ENCODE measurements at regions not wholly inside any gene's neighbourhood (a gene's known extent, or its start where the extent isn't known, plus 50 kb on each side); places are given as distances from the start of the nearest gene placed in this dataset.

- peaks cover 0 to 7% (median 4%) of the 10 kb centered on the region in 8 donors for H3K9me3 ChIP-seq
- WGBS, 5 donors: 61 to 76% (median 66%) methylated on average over 7 of the region's 7 CpGs
- TF ChIP-seq CTCF (IDR thresholded peaks at IDR 0.05 in 8 of 11, conservative IDR thresholded peaks at IDR 0.05 in 3 of 11): no peak
- no peak for TF ChIP-seq POLR2AphosphoS5 (IDR thresholded peaks at IDR 0.05)
- TF ChIP-seq POLR2A (IDR thresholded peaks at IDR 0.05): no peak
- DNase-seq: peak; percentile 50
- H3K4me3 ChIP-seq: no peak overlapping the region
- no peak overlapping the region for H3K27ac ChIP-seq
- no peaks in the 10 kb centered on the region for H3K36me3 ChIP-seq
- H3K27me3 ChIP-seq (replicated peaks in 1 of 7): peaks cover 0 to 22% (median 0%) of the 10 kb centered on the region in 7 donors
- no peaks in the 10 kb centered on the region for H3K4me1 ChIP-seq
- intact Hi-C loops (cut with DNase I; ENCODE audit: low total_unique reads): no loop called here
Observed at GRCh38 chr22:48223488-48224190, 1461.2 kb downstream of the TBC1D22A start.

DNA sequence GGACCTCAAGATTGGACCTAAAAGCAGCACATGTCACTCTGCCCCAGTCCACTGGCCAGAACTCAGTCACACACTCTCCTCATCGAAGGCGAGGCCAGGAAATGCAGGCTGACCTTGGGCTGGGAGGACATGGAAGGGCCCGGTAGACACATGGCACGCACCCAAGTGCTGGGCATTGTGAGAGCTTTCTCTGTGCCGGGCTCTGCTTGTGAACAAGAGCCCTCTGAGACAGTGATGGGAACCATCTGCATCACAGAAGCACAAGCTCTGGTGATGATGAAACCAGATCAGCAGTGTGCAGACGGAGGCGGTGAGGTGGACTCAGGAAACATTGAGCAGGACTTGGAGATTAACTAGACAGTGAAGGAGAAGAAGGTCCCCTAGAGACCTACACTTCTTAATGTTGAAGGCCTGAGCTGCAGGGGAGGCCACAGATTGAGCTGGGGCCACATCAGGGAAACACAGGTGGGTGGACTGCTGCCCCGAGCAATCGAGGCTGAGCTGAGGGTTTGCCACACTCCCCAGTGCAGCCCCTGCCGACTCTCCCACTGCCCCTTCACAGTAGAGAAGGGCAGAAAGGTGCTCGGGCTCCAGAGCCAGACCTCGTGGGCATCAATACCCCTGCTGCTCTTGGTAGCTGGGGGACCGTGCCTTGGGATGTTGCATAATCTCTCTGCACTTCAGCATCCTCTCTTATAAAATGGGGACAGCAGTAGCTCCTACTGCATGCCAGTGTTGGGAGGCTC, 1460.5 kb downstream of the TBC1D22A start:
- 69 to 92% (median 78%) methylated on average over 13 of the region's 13 CpGs for WGBS, 5 donors
- Histone ChIP-seq H3K9me3 (peaks cover 0 to 7% (median 4%) of the 10 kb centered on the region in 8 donors), H3K27ac (no peak overlapping the region), H3K4me1 (no peaks in the 10 kb centered on the region), H3K4me3 (no peak overlapping the region), H3K36me3 (no peaks in the 10 kb centered on the region), H3K27me3 (replicated peaks in 1 of 7) (peaks cover 0 to 22% (median 0%) of the 10 kb centered on the region in 7 donors)
- TF ChIP-seq POLR2A (IDR thresholded peaks at IDR 0.05): no peak
- no peak for TF ChIP-seq POLR2AphosphoS5 (IDR thresholded peaks at IDR 0.05)
- no peak for TF ChIP-seq CTCF (IDR thresholded peaks at IDR 0.05 in 8 of 11, conservative IDR thresholded peaks at IDR 0.05 in 3 of 11)
- intact Hi-C loops (cut with DNase I; ENCODE audit: low total_unique reads): no loop called here
- DNase-seq: peak; percentile 71

DNA sequence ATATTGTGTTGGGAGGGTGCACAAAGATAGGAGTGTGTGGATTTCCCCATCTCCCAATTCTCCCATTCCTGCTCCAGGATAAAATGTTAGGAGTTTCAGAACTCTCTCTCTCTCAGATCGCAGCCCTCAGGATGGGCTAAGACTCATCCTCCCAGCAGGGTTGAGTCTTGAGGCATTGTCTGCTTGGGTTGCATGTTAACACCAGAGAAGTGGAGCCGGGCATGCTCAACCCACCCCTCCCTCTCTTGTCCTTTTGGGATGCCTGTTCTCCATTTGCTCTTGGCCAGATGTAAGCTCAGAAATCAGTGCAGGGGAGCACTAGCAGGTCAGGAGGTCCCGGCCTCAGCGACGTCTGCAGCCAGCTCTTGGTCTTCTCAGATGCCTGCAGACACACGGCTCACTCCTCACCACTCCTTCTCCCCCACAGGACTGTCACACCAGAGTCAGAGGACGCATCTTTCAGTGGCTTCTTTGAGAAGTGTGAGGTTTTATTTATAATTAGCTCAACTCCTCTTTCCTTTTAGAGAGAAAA, 1456.5 kb downstream of the TBC1D22A start:
- intact Hi-C loops (cut with DNase I; ENCODE audit: low total_unique reads): no loop called here
- 52 to 74% (median 59%) methylated on average over 7 of the region's 7 CpGs for WGBS, 5 donors
- peaks cover 0 to 7% (median 4%) of the 10 kb centered on the region in 8 donors for H3K9me3 ChIP-seq
- H3K4me3 ChIP-seq: no peak overlapping the region
- DNase-seq: no peak
- no peaks in the 10 kb centered on the region for H3K4me1 ChIP-seq
- no peak for TF ChIP-seq POLR2AphosphoS5 (IDR thresholded peaks at IDR 0.05)
- TF ChIP-seq POLR2A (IDR thresholded peaks at IDR 0.05): no peak
- TF ChIP-seq CTCF (IDR thresholded peaks at IDR 0.05 in 8 of 11, conservative IDR thresholded peaks at IDR 0.05 in 3 of 11): no peak
- H3K36me3 ChIP-seq: no peaks in the 10 kb centered on the region
- no peak overlapping the region for H3K27ac ChIP-seq
- H3K27me3 ChIP-seq (replicated peaks in 1 of 7): peaks cover 0 to 18% (median 0%) of the 10 kb centered on the region in 7 donors

DNA sequence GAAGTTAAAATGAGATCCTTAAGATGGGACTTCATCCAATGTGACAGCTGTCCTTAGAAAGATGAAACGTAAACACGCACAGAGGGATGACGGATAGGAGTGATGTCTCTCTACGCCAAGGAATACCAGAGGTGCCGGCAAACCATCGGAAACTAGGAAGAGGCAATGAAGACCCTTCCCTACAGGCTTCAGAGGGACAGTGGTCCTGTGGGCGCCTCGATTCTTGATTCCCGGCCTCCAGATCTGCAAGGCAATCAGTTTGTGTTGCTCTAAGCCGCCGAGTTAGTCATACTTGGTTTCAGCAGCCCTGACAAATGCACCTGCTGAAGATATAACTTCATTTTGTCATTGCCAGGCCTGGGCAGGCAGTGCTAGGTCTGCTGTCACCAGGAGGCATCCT, 1455.1 kb downstream of the TBC1D22A start:
- TF ChIP-seq CTCF (IDR thresholded peaks at IDR 0.05 in 8 of 11, conservative IDR thresholded peaks at IDR 0.05 in 3 of 11): no peak
- no peak for TF ChIP-seq POLR2A (IDR thresholded peaks at IDR 0.05)
- no peak for TF ChIP-seq POLR2AphosphoS5 (IDR thresholded peaks at IDR 0.05)
- Histone ChIP-seq H3K4me3 (no peak overlapping the region), H3K27me3 (replicated peaks in 1 of 7) (peaks cover 0 to 9% (median 0%) of the 10 kb centered on the region in 7 donors), H3K4me1 (no peaks in the 10 kb centered on the region), H3K36me3 (no peaks in the 10 kb centered on the region), H3K9me3 (peaks cover 0 to 7% (median 4%) of the 10 kb centered on the region in 8 donors), H3K27ac (no peak overlapping the region)
- WGBS, 5 donors: 87 to 93% (median 91%) methylated on average over 11 of the region's 11 CpGs
- intact Hi-C loops (cut with DNase I; ENCODE audit: low total_unique reads): no loop called here
- no peak for DNase-seq

Measured in spleen (tissue), 11 donors.